SH-SY5Y (cell line): ENCODE measurements at regions not wholly inside any gene's neighbourhood (a gene's known extent, or its start where the extent isn't known, plus 50 kb on each side); places are given as distances from the start of the nearest gene placed in this dataset.

Experiments used
- GATA2 ChIP-seq: IDR thresholded peaks from 2 replicates; pipeline ENCODE4 v1.6.1; 2011; ENCODE audit warnings: mild to moderate bottlenecking, low read depth, low read length
- GATA3 ChIP-seq: IDR thresholded peaks from 2 replicates; pipeline ENCODE4 v1.6.1; 2011; ENCODE audit warnings: low read depth, mild to moderate bottlenecking, low read length, moderate library complexity

GRCh38 chr7:149552799-149553198, 55.2 kb upstream of the ZNF746 start:
- TF ChIP-seq GATA3, result no peak
- TF ChIP-seq GATA2, result no peak
